Progenitor cell of endocrine pancreas (in vitro differentiated cells): ENCODE measurements at regions not wholly inside any gene's neighbourhood (a gene's known extent, or its start where the extent isn't known, plus 50 kb on each side); places are given as distances from the start of the nearest gene placed in this dataset.

ENCODE experiments used
- DNase-seq: peaks from one replicate; pipeline ENCODE4 v3.0.0; 2021; ENCODE audit warnings: low spot score; ENCODE audit not compliant: unreplicated experiment
- H3K27ac Mint-ChIP-seq: 2 replicates; pipeline ENCODE4 v1.8.0; 2021; ENCODE audit warnings: mild to moderate bottlenecking, moderate library complexity, mixed read lengths
- H3K27me3 Mint-ChIP-seq: 2 replicates; pipeline ENCODE4 v1.8.0; 2021; ENCODE audit warnings: mixed read lengths
- H3K36me3 Mint-ChIP-seq: 2 replicates; pipeline ENCODE4 v1.8.0; 2022; ENCODE audit warnings: mixed read lengths; ENCODE audit not compliant: insufficient read depth
- H3K4me1 Mint-ChIP-seq: 2 replicates; pipeline ENCODE4 v1.8.0; 2021; ENCODE audit warnings: low read depth, mixed read lengths
- H3K4me3 Mint-ChIP-seq: 2 replicates; pipeline ENCODE4 v1.8.0; 2021; ENCODE audit warnings: low read depth, mild to moderate bottlenecking, moderate library complexity, mixed read lengths
- H3K9me3 Mint-ChIP-seq: 2 replicates; pipeline ENCODE4 v1.8.0; 2021; ENCODE audit warnings: low read depth, mixed read lengths
- TF ChIP-seq, protein P1 (sequence below): fragments of 200-600 bp; sonication (generic); IDR thresholded peaks from one replicate; pipeline ENCODE4 v1.5.0; 2021; ENCODE audit warnings: antibody characterized with exemption, mild to moderate bottlenecking; ENCODE audit not compliant: unreplicated experiment

DNA sequence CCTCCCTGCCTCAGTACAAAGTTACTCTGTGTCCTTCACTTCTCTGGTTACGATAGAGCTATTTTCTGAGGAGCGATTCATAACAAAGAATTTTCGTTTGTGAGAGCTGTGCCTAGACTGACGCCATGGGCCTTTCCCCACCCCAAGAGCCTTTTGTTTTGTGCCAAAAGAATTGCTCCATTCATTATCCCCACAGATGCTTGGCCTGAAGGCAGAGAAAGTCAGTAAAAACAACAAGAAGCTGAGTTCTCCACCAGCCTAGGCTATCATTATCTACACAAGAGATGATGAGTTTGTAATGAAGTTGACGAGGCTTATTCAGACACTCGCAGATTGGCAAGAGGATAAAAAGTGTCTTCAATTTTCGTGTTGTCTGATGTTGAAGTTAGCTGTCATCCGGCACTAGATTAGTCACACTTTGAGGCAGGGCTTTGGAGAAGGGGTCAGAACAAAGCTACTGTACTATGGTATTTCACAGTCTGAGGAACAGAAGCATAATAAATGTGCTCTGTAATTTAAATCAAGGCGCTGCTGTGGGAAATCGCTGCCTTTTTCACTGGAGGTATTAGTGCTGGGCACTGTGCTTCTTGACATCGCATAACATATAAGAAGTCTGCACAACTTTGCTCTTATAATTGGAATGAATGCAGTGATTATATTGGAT is 278.4 kb upstream of the FIGN start:
- Mint-ChIP-seq H3K4me3 (no peak overlapping the region), H3K27ac (peak overlapping the region; percentile 63), H3K4me1 (peaks cover 20% of the 10 kb centered on the region), H3K27me3 (peaks cover 3% of the 10 kb centered on the region), H3K9me3 (no peaks in the 10 kb centered on the region), H3K36me3 (no peaks in the 10 kb centered on the region)
- no peak for DNase-seq
- TF ChIP-seq, protein P1, sequence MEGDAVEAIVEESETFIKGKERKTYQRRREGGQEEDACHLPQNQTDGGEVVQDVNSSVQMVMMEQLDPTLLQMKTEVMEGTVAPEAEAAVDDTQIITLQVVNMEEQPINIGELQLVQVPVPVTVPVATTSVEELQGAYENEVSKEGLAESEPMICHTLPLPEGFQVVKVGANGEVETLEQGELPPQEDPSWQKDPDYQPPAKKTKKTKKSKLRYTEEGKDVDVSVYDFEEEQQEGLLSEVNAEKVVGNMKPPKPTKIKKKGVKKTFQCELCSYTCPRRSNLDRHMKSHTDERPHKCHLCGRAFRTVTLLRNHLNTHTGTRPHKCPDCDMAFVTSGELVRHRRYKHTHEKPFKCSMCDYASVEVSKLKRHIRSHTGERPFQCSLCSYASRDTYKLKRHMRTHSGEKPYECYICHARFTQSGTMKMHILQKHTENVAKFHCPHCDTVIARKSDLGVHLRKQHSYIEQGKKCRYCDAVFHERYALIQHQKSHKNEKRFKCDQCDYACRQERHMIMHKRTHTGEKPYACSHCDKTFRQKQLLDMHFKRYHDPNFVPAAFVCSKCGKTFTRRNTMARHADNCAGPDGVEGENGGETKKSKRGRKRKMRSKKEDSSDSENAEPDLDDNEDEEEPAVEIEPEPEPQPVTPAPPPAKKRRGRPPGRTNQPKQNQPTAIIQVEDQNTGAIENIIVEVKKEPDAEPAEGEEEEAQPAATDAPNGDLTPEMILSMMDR: no peak

DNA sequence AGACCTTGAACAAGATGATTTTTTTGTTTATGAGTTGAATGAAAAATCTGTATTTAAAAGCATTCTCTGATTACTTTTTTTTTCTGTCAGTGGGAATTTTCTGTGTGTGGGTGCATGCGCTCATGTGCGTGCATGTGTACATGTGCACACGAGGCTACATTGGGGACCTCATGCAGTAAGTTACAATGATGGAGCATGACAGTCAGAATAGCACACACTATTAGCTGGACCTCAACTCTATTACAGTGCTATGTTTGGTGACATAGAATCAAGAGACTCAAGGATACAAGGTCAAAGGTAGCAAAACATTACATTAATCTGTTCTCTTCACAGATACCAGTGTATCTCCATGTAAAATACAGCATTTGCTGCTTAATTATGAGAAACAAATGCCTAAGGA is 276.8 kb upstream of the FIGN start:
- Mint-ChIP-seq H3K27me3 (peaks cover 5% of the 10 kb centered on the region), H3K36me3 (no peaks in the 10 kb centered on the region), H3K27ac (no peak overlapping the region), H3K4me1 (peaks cover 20% of the 10 kb centered on the region), H3K9me3 (no peaks in the 10 kb centered on the region), H3K4me3 (no peak overlapping the region)
- no peak for DNase-seq
- TF ChIP-seq, protein P1: no peak

DNA sequence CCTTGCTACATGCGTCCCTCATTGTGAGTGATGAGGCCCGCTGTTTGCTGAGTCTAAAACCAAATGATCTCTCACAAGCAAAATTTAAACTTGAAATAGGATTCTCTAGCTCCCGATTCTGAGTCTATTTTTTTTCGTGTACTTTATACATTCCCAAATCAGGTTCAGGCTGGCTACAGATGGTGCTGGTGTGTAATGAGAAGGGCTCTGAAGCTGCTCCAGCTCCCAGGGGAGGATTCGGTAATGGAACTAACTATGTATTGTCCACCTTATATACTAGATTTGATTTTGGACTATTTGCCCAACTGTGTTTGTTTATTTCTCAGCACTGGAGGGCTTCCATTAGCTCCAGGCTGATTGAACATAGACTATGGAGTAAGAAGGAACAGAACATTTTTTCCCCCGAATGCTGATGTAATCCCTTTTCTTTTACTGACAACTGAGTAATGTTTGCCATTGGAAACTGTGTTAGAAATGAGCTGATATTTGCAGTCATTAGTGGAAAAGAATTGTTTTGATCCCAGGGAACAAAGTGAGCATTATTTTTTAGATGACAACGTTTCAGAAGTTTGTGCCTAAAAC is 274.0 kb upstream of the FIGN start:
- Mint-ChIP-seq H3K4me1 (peaks cover 9% of the 10 kb centered on the region), H3K27ac (peak overlapping the region; percentile 1), H3K4me3 (no peak overlapping the region), H3K36me3 (no peaks in the 10 kb centered on the region), H3K27me3 (peaks cover 3% of the 10 kb centered on the region), H3K9me3 (no peaks in the 10 kb centered on the region)
- no peak for DNase-seq
- TF ChIP-seq, protein P1: no peak

DNA sequence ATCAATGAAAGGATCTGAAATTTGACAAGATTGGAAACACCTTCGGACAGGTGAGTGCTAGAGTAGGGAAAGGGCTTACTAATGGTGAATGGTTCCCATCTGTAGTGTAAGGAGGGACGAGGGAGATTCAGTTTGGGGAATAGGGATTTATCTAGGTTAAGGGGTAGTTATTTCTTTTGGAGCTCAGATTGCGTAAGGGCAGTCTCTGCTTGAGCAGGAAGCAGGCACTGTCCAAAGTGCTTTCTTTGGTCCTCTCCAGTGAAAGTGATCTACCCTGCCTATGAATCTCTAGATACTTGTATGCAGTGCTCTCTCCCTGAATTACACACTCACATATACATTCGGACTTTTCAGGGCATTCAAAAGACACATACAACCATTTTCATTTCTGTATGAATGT is 272.9 kb upstream of the FIGN start:
- Mint-ChIP-seq H3K27me3 (peaks cover 8% of the 10 kb centered on the region), H3K27ac (no peak overlapping the region)

DNA sequence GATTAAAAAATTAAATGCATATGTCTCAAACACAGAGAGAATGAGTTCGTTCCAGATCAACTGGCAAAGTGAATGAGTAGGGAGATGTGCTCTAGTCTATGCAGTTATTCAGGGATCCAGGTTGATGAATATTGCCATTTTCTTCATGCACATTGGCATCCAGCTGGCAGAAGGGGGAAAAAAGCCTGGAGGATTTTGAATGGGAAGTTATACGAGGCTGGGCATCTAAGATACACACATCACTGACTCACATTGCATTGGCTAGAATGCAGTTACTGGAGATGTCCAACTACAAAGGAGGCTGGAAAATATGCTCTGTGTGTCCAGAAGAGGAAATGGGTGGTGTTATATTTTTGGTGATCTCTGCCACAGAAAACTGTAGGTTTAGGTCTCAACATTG is 270.9 kb upstream of the FIGN start:
- peaks cover 8% of the 10 kb centered on the region for H3K27me3 Mint-ChIP-seq
- H3K36me3 Mint-ChIP-seq: no peaks in the 10 kb centered on the region
- H3K4me1 Mint-ChIP-seq: peaks cover 8% of the 10 kb centered on the region
- H3K4me3 Mint-ChIP-seq: no peak overlapping the region
- no peak overlapping the region for H3K27ac Mint-ChIP-seq
- TF ChIP-seq, protein P1: no peak
- DNase-seq: no peak
- no peaks in the 10 kb centered on the region for H3K9me3 Mint-ChIP-seq

More for the DNA sequence above, 272.9 kb upstream of the FIGN start:
- H3K36me3 Mint-ChIP-seq: no peaks in the 10 kb centered on the region
- no peaks in the 10 kb centered on the region for H3K9me3 Mint-ChIP-seq
- H3K4me1 Mint-ChIP-seq: peaks cover 8% of the 10 kb centered on the region
- no peak overlapping the region for H3K4me3 Mint-ChIP-seq
- TF ChIP-seq, protein P1: no peak
- DNase-seq: no peak
